A549 (cell line): ENCODE measurements at regions not wholly inside any gene's neighbourhood (a gene's known extent, or its start where the extent isn't known, plus 50 kb on each side); places are given as distances from the start of the nearest gene placed in this dataset.

Experiments
- ATAC-seq, 2 experiments: fragments of 200-7000 bp in 1 of 2; fragments of >200 bp in 1 of 2; cut with Nextera tagmentation in 1 of 2; cut with Tn5 transposase in 1 of 2; 3 replicates each; pipeline versions ENCODE4 v1.8.0 to v1.9.1; 2018 to 2020; ENCODE audit warnings: mild to moderate bottlenecking in 1 of 2, moderate library complexity in 1 of 2
- CTCF ChIA-PET: fragments of 300-600 bp; sonication (Branson Sonifier 250); formaldehyde crosslinking; extraction: SDS; loops from one replicate; lab custom pipeline; 2021; ENCODE audit warnings: antibody characterized with exemption, inconsistent platforms; lab: Yijun Ruan, JAX
- POLR2A ChIA-PET: fragments of 350-600 bp; formaldehyde crosslinking; extraction: SDS; loops from one replicate; lab custom pipeline; 2021; ENCODE audit warnings: antibody characterized with exemption, inconsistent platforms; lab: Yijun Ruan, JAX
- DNase-seq, 2 experiments: peaks; one replicate each; pipeline versions ENCODE4 v3.0.0 to v3.0.0-alpha.2; 2011 to 2016; ENCODE audit warnings: low read depth in 1 of 2, low spot score in 1 of 2
- FAIRE-seq: peaks from 2 replicates; lab custom pipeline; 2011; peaks lifted over from hg19 to GRCh38; lab: Jason Lieb, UNC
- H3K27ac ChIP-seq, 2 experiments: fragments of >200 bp; sonication (Bioruptor Twin); formaldehyde crosslinking; 3 replicates each; pipeline ENCODE4 v1.5.1; 2016 to 2017
- H3K4me1 ChIP-seq: fragments of >200 bp; sonication (Bioruptor Twin); formaldehyde crosslinking; 3 replicates; pipeline ENCODE4 v1.6.1; 2016
- H3K4me2 ChIP-seq: fragments of >200 bp; sonication (Bioruptor Twin); formaldehyde crosslinking; 3 replicates; pipeline ENCODE4 v1.6.1; 2016
- H3K4me3 ChIP-seq: fragments of >200 bp; sonication (Bioruptor Twin); formaldehyde crosslinking; 3 replicates; pipeline ENCODE4 v1.5.1; 2016
- H3K9me3 ChIP-seq: fragments of >200 bp; sonication (Bioruptor Twin); formaldehyde crosslinking; 3 replicates; pipeline ENCODE4 v1.6.1; 2016
- CBX8 ChIP-seq: fragments of 200-600 bp; sonication (generic); IDR thresholded peaks from 2 replicates; pipeline ENCODE4 v1.6.1; 2016
- CEBPB ChIP-seq, 2 experiments: fragments of >200 bp in 1 of 2; sonication (Bioruptor Twin) in 1 of 2; formaldehyde crosslinking in 1 of 2; IDR thresholded peaks; 2 replicates each; pipeline ENCODE4 v1.6.1; 2012 to 2016
- CHD2 ChIP-seq: fragments of 150-350 bp; IDR thresholded peaks from 2 replicates; pipeline ENCODE4 v1.6.1; 2014; ENCODE audit warnings: low read length; ENCODE audit not compliant: partially characterized antibody
- CHD4 ChIP-seq: fragments of 200-600 bp; sonication (generic); IDR thresholded peaks from 2 replicates; pipeline ENCODE4 v1.6.1; 2016; ENCODE audit warnings: antibody characterized with exemption, mild to moderate bottlenecking, borderline replicate concordance
- EHF ChIP-seq: fragments of 250-450 bp; sonication (Bioruptor Pico); IDR thresholded peaks from 2 replicates; pipeline ENCODE4 v1.5.0; 2020; ENCODE audit warnings: mild to moderate bottlenecking
- EHMT2 ChIP-seq: fragments of 200-600 bp; sonication (generic); IDR thresholded peaks from 2 replicates; pipeline ENCODE4 v1.6.1; 2016; ENCODE audit warnings: antibody characterized with exemption, low read depth, mild to moderate bottlenecking, moderate library complexity
- GATA3 ChIP-seq: IDR thresholded peaks from 2 replicates; pipeline ENCODE4 v1.6.1; 2012; ENCODE audit warnings: borderline replicate concordance
- HDAC2 ChIP-seq: fragments of 200-600 bp; sonication (generic); IDR thresholded peaks from 2 replicates; pipeline ENCODE4 v1.6.1; 2016
- HEYL ChIP-seq: fragments of 250-450 bp; sonication (Bioruptor Pico); IDR thresholded peaks from 2 replicates; pipeline ENCODE4 v1.8.0; 2021; ENCODE audit warnings: mild to moderate bottlenecking, moderate library complexity
- HOXB13 ChIP-seq: fragments of 250-450 bp; sonication (Bioruptor Pico); IDR thresholded peaks from 2 replicates; pipeline ENCODE4 v1.5.0; 2020; ENCODE audit warnings: low read depth, mild to moderate bottlenecking, moderate library complexity
- HOXB5 ChIP-seq: fragments of 250-450 bp; sonication (Bioruptor Pico); IDR thresholded peaks from 2 replicates; pipeline ENCODE4 v1.5.0; 2020; ENCODE audit warnings: mild to moderate bottlenecking, moderate library complexity
- JUNB ChIP-seq: fragments of >200 bp; sonication (Bioruptor Twin); formaldehyde crosslinking; IDR thresholded peaks from 2 replicates; pipeline ENCODE4 v1.6.1; 2016
- KDM5A ChIP-seq: fragments of 200-600 bp; sonication (generic); IDR thresholded peaks from 2 replicates; pipeline ENCODE4 v1.6.1; 2016; ENCODE audit warnings: antibody characterized with exemption, mild to moderate bottlenecking
- MAFK ChIP-seq: fragments of 450-650 bp; IDR thresholded peaks from 2 replicates; pipeline ENCODE4 v1.6.1; 2014; ENCODE audit not compliant: partially characterized antibody
- MAZ ChIP-seq: fragments of 150-350 bp; IDR thresholded peaks from 2 replicates; pipeline ENCODE4 v1.6.1; 2014; ENCODE audit warnings: antibody characterized with exemption, low read depth, low read length, borderline replicate concordance
- MYC ChIP-seq: IDR thresholded peaks from 2 replicates; pipeline ENCODE4 v1.6.1; 2012; ENCODE audit warnings: mild to moderate bottlenecking, inconsistent platforms, low read length, improper control_type of control experiment, borderline replicate concordance
- SREBF2 ChIP-seq: fragments of 450-650 bp; IDR thresholded peaks from 2 replicates; pipeline ENCODE4 v1.6.1; 2014; ENCODE audit warnings: mild to moderate bottlenecking, moderate library complexity
- TFCP2L1 ChIP-seq: fragments of 250-450 bp; sonication (Bioruptor Pico); IDR thresholded peaks from 2 replicates; pipeline ENCODE4 v1.5.0; 2021; ENCODE audit warnings: mild to moderate bottlenecking
- ZFP36 ChIP-seq: fragments of 450-650 bp; IDR thresholded peaks from 2 replicates; pipeline ENCODE4 v1.6.1; 2014; ENCODE audit warnings: borderline replicate concordance; ENCODE audit not compliant: partially characterized antibody
- ZNF302 ChIP-seq: fragments of 250-450 bp; sonication (Bioruptor Pico); IDR thresholded peaks from 2 replicates; pipeline ENCODE4 v1.9.0; 2021; ENCODE audit warnings: inconsistent platforms, mild to moderate bottlenecking, moderate library complexity
- ZSCAN20 ChIP-seq: fragments of 250-450 bp; sonication (Bioruptor Pico); IDR thresholded peaks from 2 replicates; pipeline ENCODE4 v1.8.0; 2022; ENCODE audit warnings: mild to moderate bottlenecking, moderate library complexity
- WGBS: methylation state at CpG from one replicate; pipeline ENCODE4 v1.1.6; 2017; ENCODE audit errors: missing lambda C conversion rate; 5-methylcytosine and 5-hydroxymethylcytosine counted together
- TF ChIP-seq, protein P1 (sequence below): fragments of >200 bp; sonication (Bioruptor Twin); formaldehyde crosslinking; IDR thresholded peaks from 3 replicates; pipeline ENCODE4 v1.6.1; 2016
- TF ChIP-seq, protein P2 (sequence below): fragments of 250-450 bp; sonication (Bioruptor Pico); IDR thresholded peaks from 2 replicates; pipeline ENCODE4 v1.5.0; 2020; ENCODE audit warnings: low read depth, mild to moderate bottlenecking, moderate library complexity
- TF ChIP-seq, protein P3 (sequence below): IDR thresholded peaks from 2 replicates; pipeline ENCODE4 v1.6.1; 2012; ENCODE audit warnings: low read depth, borderline replicate concordance
- TF ChIP-seq, protein P4 (sequence below): fragments of >200 bp; sonication (Bioruptor Twin); formaldehyde crosslinking; IDR thresholded peaks from 3 replicates; pipeline ENCODE4 v1.5.1; 2016
- TF ChIP-seq, protein P5 (sequence below): IDR thresholded peaks from 2 replicates; pipeline ENCODE4 v1.6.1; 2012

DNA sequence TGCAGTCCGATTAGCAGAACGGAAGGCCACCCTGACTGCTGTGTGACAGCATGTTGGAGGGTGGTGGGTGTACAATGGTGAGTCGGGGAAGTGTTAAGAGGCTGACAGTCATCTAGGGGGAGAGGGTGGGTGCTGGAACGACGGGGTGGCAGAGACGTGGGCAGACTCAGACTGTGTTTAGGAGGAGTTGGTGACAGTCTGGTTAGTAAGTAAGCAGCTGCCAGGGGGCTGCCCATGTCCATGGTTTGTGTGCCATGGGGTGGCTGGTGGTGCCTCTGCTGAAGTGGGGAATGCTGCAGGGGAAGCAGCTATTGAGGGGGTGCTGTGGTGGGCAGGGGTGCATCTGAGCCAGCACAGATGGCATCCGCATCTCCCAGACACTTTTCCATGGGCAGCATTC, 51.3 kb upstream of the BOD1 start:
- POLR2A ChIA-PET: no interaction called here
- no peak for TF ChIP-seq EHMT2
- no peak for TF ChIP-seq ZFP36
- TF ChIP-seq, protein P1, sequence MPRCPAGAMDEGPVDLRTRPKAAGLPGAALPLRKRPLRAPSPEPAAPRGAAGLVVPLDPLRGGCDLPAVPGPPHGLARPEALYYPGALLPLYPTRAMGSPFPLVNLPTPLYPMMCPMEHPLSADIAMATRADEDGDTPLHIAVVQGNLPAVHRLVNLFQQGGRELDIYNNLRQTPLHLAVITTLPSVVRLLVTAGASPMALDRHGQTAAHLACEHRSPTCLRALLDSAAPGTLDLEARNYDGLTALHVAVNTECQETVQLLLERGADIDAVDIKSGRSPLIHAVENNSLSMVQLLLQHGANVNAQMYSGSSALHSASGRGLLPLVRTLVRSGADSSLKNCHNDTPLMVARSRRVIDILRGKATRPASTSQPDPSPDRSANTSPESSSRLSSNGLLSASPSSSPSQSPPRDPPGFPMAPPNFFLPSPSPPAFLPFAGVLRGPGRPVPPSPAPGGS: no peak
- TF ChIP-seq, protein P2, sequence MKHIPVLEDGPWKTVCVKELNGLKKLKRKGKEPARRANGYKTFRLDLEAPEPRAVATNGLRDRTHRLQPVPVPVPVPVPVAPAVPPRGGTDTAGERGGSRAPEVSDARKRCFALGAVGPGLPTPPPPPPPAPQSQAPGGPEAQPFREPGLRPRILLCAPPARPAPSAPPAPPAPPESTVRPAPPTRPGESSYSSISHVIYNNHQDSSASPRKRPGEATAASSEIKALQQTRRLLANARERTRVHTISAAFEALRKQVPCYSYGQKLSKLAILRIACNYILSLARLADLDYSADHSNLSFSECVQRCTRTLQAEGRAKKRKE (CRISPR knock-in tag): no peak
- TF ChIP-seq ZNF302 (CRISPR knock-in tag): no peak
- TF ChIP-seq HEYL (CRISPR knock-in tag): no peak
- TF ChIP-seq SREBF2: no peak
- TF ChIP-seq EHF (CRISPR knock-in tag): no peak
- TF ChIP-seq HDAC2: no peak
- TF ChIP-seq, protein P3, sequence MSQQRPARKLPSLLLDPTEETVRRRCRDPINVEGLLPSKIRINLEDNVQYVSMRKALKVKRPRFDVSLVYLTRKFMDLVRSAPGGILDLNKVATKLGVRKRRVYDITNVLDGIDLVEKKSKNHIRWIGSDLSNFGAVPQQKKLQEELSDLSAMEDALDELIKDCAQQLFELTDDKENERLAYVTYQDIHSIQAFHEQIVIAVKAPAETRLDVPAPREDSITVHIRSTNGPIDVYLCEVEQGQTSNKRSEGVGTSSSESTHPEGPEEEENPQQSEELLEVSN: no peak
- no peak for TF ChIP-seq CEBPB (IDR thresholded peaks at IDR 0.05)
- TF ChIP-seq KDM5A: no peak
- TF ChIP-seq CHD2: no peak
- TF ChIP-seq GATA3: no peak
- CTCF ChIA-PET: interaction anchor here (0.9 to 2.0 kb wide), 2 partner anchors 20 to 22 kb away, joined by 3 to 4 read pairs; no protein-coding TSS in a partner anchor
- Histone ChIP-seq H3K4me2 (no peak overlapping the region), H3K4me3 (no peak overlapping the region), H3K9me3 (peaks cover 7% of the 10 kb centered on the region; the same call in 1 of the 3 replicates), H3K27ac (no peak overlapping the region), H3K4me1 (peaks cover 3% of the 10 kb centered on the region; the same call in 1 of the 3 replicates)
- 63% methylated on average over 7 of the region's 7 CpGs for WGBS
- ATAC-seq (no peak), FAIRE-seq (no peak), DNase-seq (no peak)

DNA sequence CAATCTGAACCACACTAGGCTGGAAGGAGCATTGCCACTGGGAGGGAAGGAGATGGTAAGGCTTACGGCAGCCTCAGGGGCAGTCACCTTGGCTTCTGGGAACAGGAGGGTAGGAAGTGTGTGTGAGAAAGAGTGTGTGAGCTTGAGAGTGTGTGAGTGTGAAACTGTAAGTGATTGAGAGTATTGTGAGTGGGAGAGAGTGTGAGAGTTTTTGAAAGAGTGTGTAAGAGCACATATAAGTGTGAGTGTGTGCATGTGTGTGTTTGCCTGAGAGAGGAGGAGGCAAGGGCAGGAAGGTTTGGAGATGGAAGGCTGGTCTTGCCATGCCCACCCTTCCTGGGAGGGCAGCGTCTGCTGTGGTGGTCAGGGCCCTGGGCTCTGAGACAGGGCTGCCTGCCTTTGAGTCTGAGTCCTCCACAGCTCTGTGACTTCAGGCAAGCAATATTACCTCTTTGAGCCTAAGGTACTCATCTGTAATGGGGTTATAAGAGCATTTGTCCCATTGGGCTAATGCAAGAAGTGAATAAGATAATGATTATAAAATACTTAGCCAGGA, 51.9 kb upstream of the BOD1 start:
- FAIRE-seq: no peak
- no peak overlapping the region for H3K4me2 ChIP-seq
- ChIA-PET POLR2A (no interaction called here), CTCF (interaction anchor here (0.9 to 2.0 kb wide), 2 partner anchors 19 to 22 kb away, joined by 3 to 4 read pairs; no protein-coding TSS in a partner anchor)
- no peak for ATAC-seq
- 77% methylated on average over 2 of the region's 2 CpGs for WGBS
- no peak overlapping the region for H3K27ac ChIP-seq
- peaks cover 7% of the 10 kb centered on the region; the same call in 1 of the 3 replicates for H3K9me3 ChIP-seq
- no peak overlapping the region for H3K4me3 ChIP-seq
- H3K4me1 ChIP-seq: peaks cover 3% of the 10 kb centered on the region; the same call in 1 of the 3 replicates
- no peak for TF ChIP-seq ZSCAN20 (CRISPR knock-in tag)
- TF ChIP-seq, protein P4, sequence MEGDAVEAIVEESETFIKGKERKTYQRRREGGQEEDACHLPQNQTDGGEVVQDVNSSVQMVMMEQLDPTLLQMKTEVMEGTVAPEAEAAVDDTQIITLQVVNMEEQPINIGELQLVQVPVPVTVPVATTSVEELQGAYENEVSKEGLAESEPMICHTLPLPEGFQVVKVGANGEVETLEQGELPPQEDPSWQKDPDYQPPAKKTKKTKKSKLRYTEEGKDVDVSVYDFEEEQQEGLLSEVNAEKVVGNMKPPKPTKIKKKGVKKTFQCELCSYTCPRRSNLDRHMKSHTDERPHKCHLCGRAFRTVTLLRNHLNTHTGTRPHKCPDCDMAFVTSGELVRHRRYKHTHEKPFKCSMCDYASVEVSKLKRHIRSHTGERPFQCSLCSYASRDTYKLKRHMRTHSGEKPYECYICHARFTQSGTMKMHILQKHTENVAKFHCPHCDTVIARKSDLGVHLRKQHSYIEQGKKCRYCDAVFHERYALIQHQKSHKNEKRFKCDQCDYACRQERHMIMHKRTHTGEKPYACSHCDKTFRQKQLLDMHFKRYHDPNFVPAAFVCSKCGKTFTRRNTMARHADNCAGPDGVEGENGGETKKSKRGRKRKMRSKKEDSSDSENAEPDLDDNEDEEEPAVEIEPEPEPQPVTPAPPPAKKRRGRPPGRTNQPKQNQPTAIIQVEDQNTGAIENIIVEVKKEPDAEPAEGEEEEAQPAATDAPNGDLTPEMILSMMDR: no peak
- TF ChIP-seq HOXB5: no peak
- TF ChIP-seq JUNB: no peak
- no peak for TF ChIP-seq MAFK
- TF ChIP-seq, protein P5, sequence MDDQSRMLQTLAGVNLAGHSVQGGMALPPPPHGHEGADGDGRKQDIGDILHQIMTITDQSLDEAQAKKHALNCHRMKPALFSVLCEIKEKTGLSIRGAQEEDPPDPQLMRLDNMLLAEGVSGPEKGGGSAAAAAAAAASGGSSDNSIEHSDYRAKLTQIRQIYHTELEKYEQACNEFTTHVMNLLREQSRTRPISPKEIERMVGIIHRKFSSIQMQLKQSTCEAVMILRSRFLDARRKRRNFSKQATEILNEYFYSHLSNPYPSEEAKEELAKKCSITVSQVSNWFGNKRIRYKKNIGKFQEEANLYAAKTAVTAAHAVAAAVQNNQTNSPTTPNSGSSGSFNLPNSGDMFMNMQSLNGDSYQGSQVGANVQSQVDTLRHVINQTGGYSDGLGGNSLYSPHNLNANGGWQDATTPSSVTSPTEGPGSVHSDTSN: no peak
- no peak for TF ChIP-seq CHD4
- TF ChIP-seq, protein P2 (CRISPR knock-in tag): no peak
- no peak for TF ChIP-seq MYC
- TF ChIP-seq CBX8: no peak
- no peak for TF ChIP-seq TFCP2L1
- TF ChIP-seq HOXB13 (CRISPR knock-in tag): no peak
- no peak for TF ChIP-seq MAZ
- no peak for DNase-seq
